ENCODE measurements at regions not wholly inside any gene's neighbourhood (a gene's known extent, or its start where the extent isn't known, plus 50 kb on each side); places are given as distances from the start of the nearest gene placed in this dataset.

GRCh38 chr9:108083796-108084352 is 594.3 kb upstream of the KLF4 start:
- intact Hi-C loops (cut with micrococcal nuclease) = no loop called here
- no peak overlapping the region for H3K4me3 Mint-ChIP-seq
- DNase-seq = no peak
- no peaks in the 10 kb centered on the region for H3K36me3 Mint-ChIP-seq (ENCODE audit: low read depth)
- no peak overlapping the region for H3K27ac Mint-ChIP-seq
- peaks cover 11% of the 10 kb centered on the region for H3K9me3 Mint-ChIP-seq
- H3K27me3 Mint-ChIP-seq = no peaks in the 10 kb centered on the region
- H3K4me1 Mint-ChIP-seq = no peaks in the 10 kb centered on the region

DNA sequence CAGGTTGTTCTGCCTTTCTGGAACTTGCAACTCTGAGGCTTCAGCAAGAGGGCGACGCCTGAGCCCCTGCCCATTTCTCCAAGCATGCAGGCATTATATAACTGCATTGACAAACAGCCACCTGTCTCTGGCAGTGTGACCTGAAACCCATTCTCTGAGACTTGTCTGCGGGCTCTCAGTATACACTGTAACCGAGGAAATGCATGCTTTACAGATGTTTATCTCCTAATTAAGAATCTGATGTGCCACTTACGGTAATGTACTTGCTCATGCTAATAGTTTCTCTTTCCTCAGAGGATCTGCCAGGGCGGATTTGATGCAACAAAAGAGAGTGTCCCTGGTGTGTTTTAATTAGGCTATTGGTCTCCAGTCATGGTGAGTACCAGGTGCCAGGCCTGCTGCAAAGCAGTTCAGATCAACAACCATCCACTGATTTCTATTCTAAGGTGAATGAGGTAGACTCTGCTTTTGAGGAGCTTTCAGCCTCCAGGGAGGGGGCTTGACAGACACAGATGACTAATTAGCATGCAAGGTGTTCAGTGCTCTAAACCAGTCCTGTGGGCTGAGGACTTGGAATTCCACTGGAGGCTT is 593.7 kb upstream of the KLF4 start:
- no peaks in the 10 kb centered on the region for H3K4me1 Mint-ChIP-seq
- intact Hi-C loops (cut with micrococcal nuclease) = no loop called here
- no peak overlapping the region for H3K27ac Mint-ChIP-seq
- DNase-seq = no peak
- H3K4me3 Mint-ChIP-seq = no peak overlapping the region
- peaks cover 14% of the 10 kb centered on the region for H3K9me3 Mint-ChIP-seq
- H3K36me3 Mint-ChIP-seq (ENCODE audit: low read depth) = no peaks in the 10 kb centered on the region
- H3K27me3 Mint-ChIP-seq = no peaks in the 10 kb centered on the region

- Mint-ChIP-seq H3K36me3 (ENCODE audit: low read depth) (no peaks in the 10 kb centered on the region), H3K27ac (no peak overlapping the region)
- intact Hi-C loops (cut with micrococcal nuclease) = no loop called here
Observed at GRCh38 chr9:108081112-108081511, 591.5 kb upstream of the KLF4 start.

DNA sequence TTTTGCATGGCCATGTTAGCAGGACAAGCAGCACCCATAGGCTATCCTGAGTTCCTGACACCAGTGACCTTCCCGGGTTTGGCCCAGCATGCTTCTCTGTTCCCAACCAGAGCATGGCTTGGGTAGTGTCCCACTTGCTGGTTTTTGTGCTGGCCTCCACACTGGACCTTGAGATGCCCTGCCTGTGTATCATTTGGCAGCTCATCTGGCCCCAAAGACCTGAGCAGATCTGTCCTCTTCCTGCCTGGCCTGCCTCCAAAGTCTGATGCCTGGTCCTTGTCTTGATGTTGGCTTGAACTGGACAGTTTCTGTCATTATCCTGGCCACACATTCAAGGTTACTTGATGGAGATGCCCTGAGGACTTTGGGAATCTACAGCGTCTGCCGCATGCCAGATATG is 590.7 kb upstream of the KLF4 start:
- Mint-ChIP-seq H3K27ac (no peak overlapping the region), H3K4me1 (no peaks in the 10 kb centered on the region), H3K4me3 (no peak overlapping the region), H3K9me3 (peaks cover 18% of the 10 kb centered on the region), H3K36me3 (ENCODE audit: low read depth) (no peaks in the 10 kb centered on the region), H3K27me3 (no peaks in the 10 kb centered on the region)
- intact Hi-C loops (cut with micrococcal nuclease) = no loop called here
- no peak for DNase-seq

More at GRCh38 chr9:108081112-108081511, 591.5 kb upstream of the KLF4 start:
- Mint-ChIP-seq H3K4me3 (no peak overlapping the region), H3K9me3 (peaks cover 18% of the 10 kb centered on the region), H3K27me3 (no peaks in the 10 kb centered on the region), H3K4me1 (no peaks in the 10 kb centered on the region)
- no peak for DNase-seq

- Mint-ChIP-seq H3K9me3 (peaks cover 15% of the 10 kb centered on the region), H3K4me1 (no peaks in the 10 kb centered on the region), H3K27me3 (no peaks in the 10 kb centered on the region), H3K4me3 (no peak overlapping the region), H3K27ac (no peak overlapping the region), H3K36me3 (ENCODE audit: low read depth) (no peaks in the 10 kb centered on the region)
- intact Hi-C loops (cut with micrococcal nuclease) = no loop called here
- no peak for DNase-seq
Observed at GRCh38 chr9:108078811-108079210, 589.2 kb upstream of the KLF4 start.

GRCh38 chr9:108078375-108078774 is 588.8 kb upstream of the KLF4 start:
- no peak for DNase-seq
- intact Hi-C loops (cut with micrococcal nuclease) = no loop called here
- H3K9me3 Mint-ChIP-seq = peaks cover 11% of the 10 kb centered on the region
- H3K27ac Mint-ChIP-seq = no peak overlapping the region
- H3K4me3 Mint-ChIP-seq = no peak overlapping the region
- H3K27me3 Mint-ChIP-seq = no peaks in the 10 kb centered on the region
- no peaks in the 10 kb centered on the region for H3K36me3 Mint-ChIP-seq (ENCODE audit: low read depth)
- H3K4me1 Mint-ChIP-seq = no peaks in the 10 kb centered on the region

DNA sequence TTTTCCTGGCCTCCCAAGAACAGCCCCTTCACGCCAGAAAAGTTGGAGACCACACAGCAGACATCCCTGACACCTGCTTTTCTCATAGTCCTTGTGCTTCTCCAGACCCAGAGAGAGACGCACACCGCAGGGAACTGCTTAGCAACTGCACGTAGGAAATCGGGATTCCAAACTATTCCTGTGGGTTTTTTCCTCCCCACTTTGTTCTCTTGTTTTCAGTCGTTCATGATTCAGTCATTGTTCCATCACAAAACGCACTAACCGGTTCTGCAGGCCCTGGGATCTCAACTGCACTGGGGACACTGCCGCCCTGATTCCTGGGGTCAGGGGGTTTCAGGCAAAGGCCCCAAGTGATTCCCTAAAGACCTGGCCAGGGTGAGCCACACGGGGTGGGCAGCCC is 588.0 kb upstream of the KLF4 start:
- no peak overlapping the region for H3K27ac Mint-ChIP-seq
- no peaks in the 10 kb centered on the region for H3K4me1 Mint-ChIP-seq
- no peak overlapping the region for H3K4me3 Mint-ChIP-seq
- intact Hi-C loops (cut with micrococcal nuclease) = no loop called here
- no peaks in the 10 kb centered on the region for H3K27me3 Mint-ChIP-seq
- H3K36me3 Mint-ChIP-seq (ENCODE audit: low read depth) = no peaks in the 10 kb centered on the region
- peaks cover 10% of the 10 kb centered on the region for H3K9me3 Mint-ChIP-seq
- DNase-seq = no peak

GRCh38 chr9:108074900-108075299 is 585.3 kb upstream of the KLF4 start:
- intact Hi-C loops (cut with micrococcal nuclease) = no loop called here
- Mint-ChIP-seq H3K4me1 (no peaks in the 10 kb centered on the region), H3K36me3 (ENCODE audit: low read depth) (no peaks in the 10 kb centered on the region)

GRCh38 chr9:108073823-108074222 is 584.3 kb upstream of the KLF4 start:
- Mint-ChIP-seq H3K27ac (no peak overlapping the region), H3K4me3 (no peak overlapping the region), H3K9me3 (peaks cover 9% of the 10 kb centered on the region), H3K36me3 (ENCODE audit: low read depth) (no peaks in the 10 kb centered on the region), H3K4me1 (no peaks in the 10 kb centered on the region), H3K27me3 (no peaks in the 10 kb centered on the region)
- no peak for DNase-seq
- intact Hi-C loops (cut with micrococcal nuclease) = no loop called here

More at GRCh38 chr9:108074900-108075299, 585.3 kb upstream of the KLF4 start:
- Mint-ChIP-seq H3K27ac (no peak overlapping the region), H3K9me3 (peaks cover 14% of the 10 kb centered on the region), H3K4me3 (no peak overlapping the region), H3K27me3 (no peaks in the 10 kb centered on the region)
- no peak for DNase-seq

DNA sequence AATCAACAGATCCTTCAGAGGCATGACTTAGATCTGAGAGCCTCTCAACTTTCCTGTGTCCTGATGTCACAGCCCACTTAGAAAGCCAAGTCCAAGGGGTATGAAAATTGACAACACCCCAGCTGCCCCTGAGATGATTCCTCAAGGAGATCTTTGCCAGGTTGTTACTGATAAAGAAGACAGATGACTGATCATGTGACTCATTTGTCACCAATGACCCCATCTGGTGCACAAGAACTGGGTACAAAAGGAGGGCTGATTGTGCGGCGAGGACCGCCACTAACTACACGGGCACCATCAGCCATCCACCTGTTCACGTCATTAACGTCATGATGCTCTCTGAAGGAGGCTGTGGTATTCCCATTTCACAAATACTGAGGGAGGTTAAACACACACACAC is 583.2 kb upstream of the KLF4 start:
- Mint-ChIP-seq H3K4me3 (no peak overlapping the region), H3K27ac (no peak overlapping the region), H3K9me3 (peaks cover 4% of the 10 kb centered on the region), H3K27me3 (no peaks in the 10 kb centered on the region), H3K36me3 (ENCODE audit: low read depth) (no peaks in the 10 kb centered on the region), H3K4me1 (no peaks in the 10 kb centered on the region)
- no peak for DNase-seq
- intact Hi-C loops (cut with micrococcal nuclease) = no loop called here

DNA sequence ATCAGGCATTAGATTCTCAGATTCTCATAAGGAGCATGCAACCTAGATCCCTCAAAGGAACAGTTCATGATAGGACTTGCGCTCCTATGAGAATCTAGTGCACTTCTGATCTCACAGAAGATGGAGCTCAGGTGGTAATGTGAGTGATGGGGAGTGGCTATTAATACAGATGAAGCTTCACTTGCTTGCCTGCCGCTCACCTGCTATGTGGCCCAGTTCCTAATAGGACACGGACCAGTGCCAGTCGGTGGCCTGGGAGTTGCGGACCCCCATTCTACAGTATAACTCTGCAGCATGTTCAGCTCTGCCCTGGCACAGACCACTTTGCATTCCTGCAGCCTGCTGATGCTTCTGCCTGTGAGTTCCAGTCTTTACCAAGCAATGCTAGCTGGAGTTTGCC is 581.3 kb upstream of the KLF4 start:
- Mint-ChIP-seq H3K9me3 (peaks cover 4% of the 10 kb centered on the region), H3K27ac (no peak overlapping the region), H3K36me3 (ENCODE audit: low read depth) (no peaks in the 10 kb centered on the region), H3K4me3 (no peak overlapping the region), H3K4me1 (no peaks in the 10 kb centered on the region), H3K27me3 (no peaks in the 10 kb centered on the region)
- no peak for DNase-seq
- intact Hi-C loops (cut with micrococcal nuclease) = no loop called here

- intact Hi-C loops (cut with micrococcal nuclease) = no loop called here
- Mint-ChIP-seq H3K36me3 (ENCODE audit: low read depth) (no peaks in the 10 kb centered on the region), H3K27ac (no peak overlapping the region), H3K27me3 (no peaks in the 10 kb centered on the region), H3K9me3 (peaks cover 4% of the 10 kb centered on the region), H3K4me3 (no peak overlapping the region), H3K4me1 (no peaks in the 10 kb centered on the region)
- DNase-seq = no peak
Observed at GRCh38 chr9:108069991-108070390, 580.4 kb upstream of the KLF4 start.

DNA sequence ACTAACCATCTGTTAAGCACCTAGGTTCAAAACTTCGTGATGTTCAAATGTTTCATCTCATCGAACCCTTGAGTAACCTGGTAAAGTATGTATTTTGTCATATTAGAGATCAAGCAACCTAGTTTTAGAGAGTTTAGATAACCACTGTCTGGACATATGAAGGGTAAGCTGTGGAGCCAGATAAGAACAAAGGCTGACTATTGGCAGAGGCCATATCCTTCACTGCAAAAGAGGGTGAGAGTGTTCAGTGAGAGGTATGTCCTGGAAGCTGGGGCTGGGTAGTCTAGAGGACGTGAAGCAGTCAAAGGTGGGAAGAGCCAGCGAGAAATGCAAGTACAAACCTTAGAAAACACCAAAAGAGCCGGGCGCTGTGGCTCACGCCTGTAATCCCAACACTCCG is 573.1 kb upstream of the KLF4 start:
- H3K36me3 Mint-ChIP-seq (ENCODE audit: low read depth) = no peaks in the 10 kb centered on the region
- no peak overlapping the region for H3K4me3 Mint-ChIP-seq
- H3K27ac Mint-ChIP-seq = no peak overlapping the region
- no peaks in the 10 kb centered on the region for H3K27me3 Mint-ChIP-seq
- DNase-seq = no peak
- H3K9me3 Mint-ChIP-seq = no peaks in the 10 kb centered on the region
- no peaks in the 10 kb centered on the region for H3K4me1 Mint-ChIP-seq
- intact Hi-C loops (cut with micrococcal nuclease) = no loop called here

- H3K36me3 Mint-ChIP-seq (ENCODE audit: low read depth) = no peaks in the 10 kb centered on the region
- H3K4me1 Mint-ChIP-seq = no peaks in the 10 kb centered on the region
- intact Hi-C loops (cut with micrococcal nuclease) = no loop called here
- no peak for DNase-seq
- no peaks in the 10 kb centered on the region for H3K27me3 Mint-ChIP-seq
- no peaks in the 10 kb centered on the region for H3K9me3 Mint-ChIP-seq
- H3K4me3 Mint-ChIP-seq = no peak overlapping the region
- H3K27ac Mint-ChIP-seq = no peak overlapping the region
Observed at GRCh38 chr9:108060175-108060574, 570.6 kb upstream of the KLF4 start.

- H3K4me3 Mint-ChIP-seq = no peak overlapping the region
- no peaks in the 10 kb centered on the region for H3K4me1 Mint-ChIP-seq
- DNase-seq = no peak
- no peaks in the 10 kb centered on the region for H3K9me3 Mint-ChIP-seq
- H3K27ac Mint-ChIP-seq = no peak overlapping the region
- H3K36me3 Mint-ChIP-seq (ENCODE audit: low read depth) = no peaks in the 10 kb centered on the region
- H3K27me3 Mint-ChIP-seq = no peaks in the 10 kb centered on the region
- intact Hi-C loops (cut with micrococcal nuclease) = no loop called here
Observed at GRCh38 chr9:108058135-108058814, 568.7 kb upstream of the KLF4 start.

All from activated CD4-positive, alpha-beta T cell treated with anti-CD3 and anti-CD28 coated beads, Interleukin-2, amount 10 ng/mL, durations not matched to agents 24 days and 14 days (primary cell).